ENCODE measurements at regions not wholly inside any gene's neighbourhood (a gene's known extent, or its start where the extent isn't known, plus 50 kb on each side); places are given as distances from the start of the nearest gene placed in this dataset.

DNA sequence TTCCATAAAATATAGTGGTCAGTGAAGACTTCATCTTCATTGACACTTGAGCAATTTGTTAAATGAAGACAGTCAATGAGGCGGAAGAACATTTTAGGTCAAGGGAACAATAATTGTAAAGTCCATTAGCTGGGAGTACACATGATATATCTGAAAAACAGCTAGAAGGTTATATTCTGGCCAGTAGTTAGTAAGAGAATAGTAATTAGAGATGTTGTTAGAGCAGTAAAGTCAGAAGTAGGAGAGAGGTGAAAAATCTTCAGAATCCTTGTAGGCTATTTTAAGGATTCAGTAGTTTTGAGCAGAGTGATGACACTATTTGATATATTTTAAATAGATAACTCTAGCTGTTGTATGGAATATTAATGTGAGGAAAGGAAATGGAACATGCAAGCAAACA is 915.6 kb upstream of the NEGR1 start:
- TF ChIP-seq, protein P1, sequence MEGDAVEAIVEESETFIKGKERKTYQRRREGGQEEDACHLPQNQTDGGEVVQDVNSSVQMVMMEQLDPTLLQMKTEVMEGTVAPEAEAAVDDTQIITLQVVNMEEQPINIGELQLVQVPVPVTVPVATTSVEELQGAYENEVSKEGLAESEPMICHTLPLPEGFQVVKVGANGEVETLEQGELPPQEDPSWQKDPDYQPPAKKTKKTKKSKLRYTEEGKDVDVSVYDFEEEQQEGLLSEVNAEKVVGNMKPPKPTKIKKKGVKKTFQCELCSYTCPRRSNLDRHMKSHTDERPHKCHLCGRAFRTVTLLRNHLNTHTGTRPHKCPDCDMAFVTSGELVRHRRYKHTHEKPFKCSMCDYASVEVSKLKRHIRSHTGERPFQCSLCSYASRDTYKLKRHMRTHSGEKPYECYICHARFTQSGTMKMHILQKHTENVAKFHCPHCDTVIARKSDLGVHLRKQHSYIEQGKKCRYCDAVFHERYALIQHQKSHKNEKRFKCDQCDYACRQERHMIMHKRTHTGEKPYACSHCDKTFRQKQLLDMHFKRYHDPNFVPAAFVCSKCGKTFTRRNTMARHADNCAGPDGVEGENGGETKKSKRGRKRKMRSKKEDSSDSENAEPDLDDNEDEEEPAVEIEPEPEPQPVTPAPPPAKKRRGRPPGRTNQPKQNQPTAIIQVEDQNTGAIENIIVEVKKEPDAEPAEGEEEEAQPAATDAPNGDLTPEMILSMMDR (IDR thresholded peaks at IDR 0.05) = no peak
- TF ChIP-seq POLR2AphosphoS5 (IDR thresholded peaks at IDR 0.05) (no peak), POLR2A (IDR thresholded peaks at IDR 0.05) (no peak)

Data from sigmoid colon (tissue), 4 donors.